Esophagus muscularis mucosa (tissue), 3 donors: ENCODE measurements at regions not wholly inside any gene's neighbourhood (a gene's known extent, or its start where the extent isn't known, plus 50 kb on each side); places are given as distances from the start of the nearest gene placed in this dataset.
"Not testable (repeated sequence)": the region's sequence is repeated elsewhere in the genome, so short reads cannot be mapped to it uniquely, and the experiment has no call there.

Source experiments
- CTCF ChIP-seq, 3 experiments: fragments of 200-600 bp in 2 of 3; fragments of 450-650 bp in 1 of 3; sonication (generic) in 2 of 3; IDR thresholded peaks; one replicate each; pipeline ENCODE4 v1.5.1; 2017 to 2019; ENCODE audit warnings: antibody characterized with exemption in 3 of 3, mild to moderate bottlenecking in 2 of 3, moderate library complexity in 1 of 3
- POLR2A ChIP-seq: fragments of 450-650 bp; IDR thresholded peaks from one replicate; pipeline ENCODE4 v1.6.1; 2017; ENCODE audit warnings: antibody characterized with exemption, moderate library complexity, mild to moderate bottlenecking, low read depth

GRCh38 chr21:9744166-9744565 lies 777.2 kb upstream of the TPTE start:
- TF ChIP-seq CTCF (IDR thresholded peaks at IDR 0.05); POLR2A: not testable (repeated sequence)
